ENCODE measurements at regions not wholly inside any gene's neighbourhood (a gene's known extent, or its start where the extent isn't known, plus 50 kb on each side); places are given as distances from the start of the nearest gene placed in this dataset.

- ATAC-seq = no peak
Measured at GRCh38 chr5:40385544-40385943, 294.2 kb upstream of the PTGER4 start.

- no peak for ATAC-seq
Measured at GRCh38 chr5:40384782-40385390, 294.8 kb upstream of the PTGER4 start.

GRCh38 chr5:40383749-40384651 is 295.7 kb upstream of the PTGER4 start:
- peak; percentile 84 for ATAC-seq

GRCh38 chr5:40381676-40382363 is 297.9 kb upstream of the PTGER4 start:
- ATAC-seq = peak; percentile 42 to 43

GRCh38 chr5:40381016-40381415 is 298.7 kb upstream of the PTGER4 start:
- no peak for ATAC-seq

GRCh38 chr5:40378396-40379177 is 301.1 kb upstream of the PTGER4 start:
- peak; percentile 4 to 31 for ATAC-seq

GRCh38 chr5:40376566-40376965 is 303.1 kb upstream of the PTGER4 start:
- no peak for ATAC-seq

GRCh38 chr5:40374853-40375252 is 304.9 kb upstream of the PTGER4 start:
- no peak for ATAC-seq

- ATAC-seq = no peak
Measured at GRCh38 chr5:40368200-40368599, 311.5 kb upstream of the PTGER4 start.

- ATAC-seq = no peak
Measured at GRCh38 chr5:40367255-40367654, 312.5 kb upstream of the PTGER4 start.

- ATAC-seq = no peak
Measured at GRCh38 chr5:40365342-40366330, 314.1 kb upstream of the PTGER4 start.

- ATAC-seq = no peak
Measured at GRCh38 chr5:40364441-40364840, 315.3 kb upstream of the PTGER4 start.

- ATAC-seq = no peak
Measured at GRCh38 chr5:40361378-40361777, 318.3 kb upstream of the PTGER4 start.

GRCh38 chr5:40360685-40361084 is 319.0 kb upstream of the PTGER4 start:
- ATAC-seq = no peak

GRCh38 chr5:40359832-40360231 is 319.9 kb upstream of the PTGER4 start:
- no peak for ATAC-seq

GRCh38 chr5:40359093-40359492 is 320.6 kb upstream of the PTGER4 start:
- no peak for ATAC-seq

GRCh38 chr5:40356248-40356647 is 323.5 kb upstream of the PTGER4 start:
- ATAC-seq = no peak

- no peak for ATAC-seq
Measured at GRCh38 chr5:40355846-40356245, 323.9 kb upstream of the PTGER4 start.

GRCh38 chr5:40355181-40355580 is 324.5 kb upstream of the PTGER4 start:
- ATAC-seq = no peak

GRCh38 chr5:40354171-40354570 is 325.5 kb upstream of the PTGER4 start:
- no peak for ATAC-seq

GRCh38 chr5:40353442-40353841 is 326.3 kb upstream of the PTGER4 start:
- no peak for ATAC-seq
